GM12873 (cell line): ENCODE measurements at regions not wholly inside any gene's neighbourhood (a gene's known extent, or its start where the extent isn't known, plus 50 kb on each side); places are given as distances from the start of the nearest gene placed in this dataset.
A peak's percentile ranks its signal among the peaks of the same experiment; 100 is the strongest.

ENCODE experiments used
- CTCF ChIP-seq: IDR thresholded peaks from 2 replicates; pipeline ENCODE4 v1.5.1; 2012; ENCODE audit warnings: low read depth, mild to moderate bottlenecking, moderate library complexity, low read length, control low read depth; ENCODE audit not compliant: insufficient read depth; ENCODE audit errors: missing control alignments

DNA sequence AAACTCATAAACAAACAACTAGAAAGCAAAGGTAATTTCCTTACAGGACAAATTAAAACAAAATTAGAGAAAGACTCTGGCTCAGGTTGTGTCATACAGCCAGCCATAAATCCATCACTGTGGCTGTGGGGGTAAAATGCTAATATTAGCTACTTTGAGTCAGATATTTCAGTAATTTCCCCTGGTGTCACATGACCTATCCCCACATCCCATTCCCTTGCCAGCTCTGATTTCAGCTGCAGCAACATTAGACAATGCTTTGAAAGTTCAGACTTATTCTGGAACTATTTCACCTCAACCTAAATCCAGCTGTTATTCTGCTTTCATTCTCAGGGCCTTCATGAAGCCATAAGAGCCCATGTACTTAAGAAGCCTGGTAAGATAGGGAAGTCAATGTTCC is 55.3 kb downstream of the RPL10L start:
- no peak for TF ChIP-seq CTCF

DNA sequence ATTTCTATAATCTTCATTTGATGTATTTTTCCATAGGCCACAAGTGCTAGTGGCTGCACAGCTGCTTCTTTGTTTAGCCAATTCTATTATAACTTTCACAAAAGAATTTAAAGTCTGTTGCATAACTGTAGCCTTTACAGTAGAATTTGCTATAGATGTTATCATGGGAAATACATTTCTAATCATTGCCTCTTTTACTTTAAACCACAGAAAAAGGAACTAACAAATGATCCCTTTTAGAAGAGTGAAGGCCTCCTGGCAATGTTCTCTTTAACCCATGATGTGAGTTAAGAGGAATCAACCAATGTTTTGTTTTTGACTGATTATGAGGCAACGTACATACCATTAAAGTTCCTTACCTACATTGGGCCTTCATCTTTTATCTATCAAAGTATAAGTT is 68.8 kb downstream of the RPL10L start:
- no peak for TF ChIP-seq CTCF

DNA sequence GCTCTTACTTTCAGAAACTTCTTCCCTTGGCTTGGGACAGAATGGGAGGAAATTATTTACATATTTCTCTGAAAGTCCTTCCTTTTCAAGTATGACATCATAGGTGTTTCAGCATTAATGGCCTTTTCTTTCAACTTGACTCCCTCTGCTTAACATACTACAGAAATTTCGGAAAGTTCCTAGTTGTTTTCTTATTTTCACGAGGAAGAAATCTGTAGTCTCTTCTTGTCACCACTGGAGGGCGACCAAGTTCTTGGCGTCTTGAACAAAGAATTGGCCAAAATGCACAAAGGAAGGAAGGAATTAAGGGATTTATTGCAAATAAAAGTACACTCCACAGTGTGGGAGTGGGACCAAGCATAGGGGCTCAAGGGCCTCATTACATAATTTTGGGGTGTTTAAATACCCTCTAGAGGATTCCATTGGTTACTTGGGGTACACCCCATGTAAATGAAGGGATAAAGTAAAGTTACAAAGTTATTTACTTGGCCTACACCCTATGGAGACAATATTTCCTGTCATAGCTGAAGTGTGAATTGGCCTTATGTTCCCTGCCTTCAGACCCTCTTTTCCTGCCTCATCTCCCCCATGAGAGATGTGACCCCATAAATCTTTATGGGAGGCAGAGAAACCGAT is 70.4 kb downstream of the RPL10L start:
- peak; percentile 65 for TF ChIP-seq CTCF

- no peak for TF ChIP-seq CTCF
Observed at GRCh38 chr14:46574978-46575375, 76.6 kb downstream of the RPL10L start.

DNA sequence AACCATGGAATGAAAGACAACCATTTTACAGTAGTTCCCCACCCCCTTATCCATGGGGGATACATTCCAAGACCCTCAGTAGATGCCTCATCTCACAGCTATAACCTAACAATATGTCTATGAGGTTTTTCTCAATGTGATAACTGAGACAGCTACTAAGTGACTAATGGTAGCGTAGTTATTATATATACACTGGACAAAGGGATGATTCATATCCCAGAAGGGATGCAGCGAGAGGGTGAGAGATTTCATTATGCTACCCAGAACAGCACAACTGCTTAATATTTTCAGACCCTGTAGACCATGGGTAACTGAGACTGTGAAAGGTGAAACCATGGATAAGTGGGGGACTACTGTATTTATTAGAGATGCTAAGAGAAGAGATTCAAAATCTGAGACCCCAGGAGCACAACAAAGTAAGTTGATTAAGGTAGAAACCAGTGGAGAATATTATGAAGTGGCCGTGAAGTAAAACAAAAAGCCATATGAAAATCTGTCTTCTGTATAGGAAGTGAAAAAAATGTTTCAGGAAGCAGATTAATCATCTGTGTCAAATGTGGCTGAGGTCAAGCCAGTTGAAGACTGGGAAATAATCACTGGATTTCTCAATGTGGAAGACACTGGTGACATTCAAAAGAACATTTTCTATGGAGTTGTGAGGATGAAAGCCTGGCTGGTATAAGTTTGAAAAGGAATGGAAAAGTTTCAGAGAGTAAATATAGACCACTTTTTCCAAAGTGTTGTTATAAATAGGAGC is 77.2 kb downstream of the RPL10L start:
- TF ChIP-seq CTCF, result no peak

GRCh38 chr14:46573498-46573897 is 78.1 kb downstream of the RPL10L start:
- no peak for TF ChIP-seq CTCF

DNA sequence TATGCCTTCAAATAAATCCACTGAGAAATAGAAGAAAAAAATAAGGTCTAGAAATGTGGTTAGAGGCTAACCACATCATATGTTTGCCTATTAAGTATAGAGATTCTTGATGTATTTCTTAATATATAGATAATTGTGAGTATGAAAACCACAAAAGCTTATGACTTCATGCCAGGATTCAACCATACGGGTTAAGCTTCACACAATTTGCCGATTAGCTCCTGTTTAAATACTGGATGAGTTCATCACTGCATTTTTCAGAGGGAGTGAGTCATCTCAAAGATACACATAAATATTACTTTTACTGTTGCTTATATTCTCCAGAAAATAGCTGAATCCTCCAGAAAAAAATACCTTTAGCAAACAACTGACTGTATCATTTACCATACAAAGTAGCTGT is 79.6 kb downstream of the RPL10L start:
- TF ChIP-seq CTCF, result no peak
